Endodermal cell (in vitro differentiated cells): ENCODE measurements at regions not wholly inside any gene's neighbourhood (a gene's known extent, or its start where the extent isn't known, plus 50 kb on each side); places are given as distances from the start of the nearest gene placed in this dataset.

ENCODE experiments used
- DNase-seq: peaks from one replicate; pipeline ENCODE4 v3.0.0-alpha.2; 2017
- H3K27ac ChIP-seq: 2 replicates; pipeline ENCODE4 v1.5.1; 2013; ENCODE audit warnings: mild to moderate bottlenecking, low read depth, low read length, moderate library complexity
- H3K27me3 ChIP-seq: 2 replicates; pipeline ENCODE4 v1.6.1; 2013; ENCODE audit warnings: mild to moderate bottlenecking, low read length, moderate library complexity; ENCODE audit not compliant: insufficient read depth, control insufficient read depth, poor library complexity, severe bottlenecking
- H3K36me3 ChIP-seq: 2 replicates; pipeline ENCODE4 v1.7.0; 2013; ENCODE audit warnings: mild to moderate bottlenecking, low read length, moderate library complexity; ENCODE audit not compliant: control insufficient read depth, insufficient read depth
- H3K4me1 ChIP-seq: one replicate; pipeline ENCODE4 v1.7.0; 2013; ENCODE audit warnings: low read length; ENCODE audit not compliant: control insufficient read depth, insufficient read depth
- H3K4me3 ChIP-seq: 2 replicates; pipeline ENCODE4 v1.5.1; 2013; ENCODE audit warnings: mild to moderate bottlenecking, low read length, moderate library complexity
- H3K9ac ChIP-seq: 2 replicates; pipeline ENCODE4 v1.6.1; 2013; ENCODE audit warnings: mild to moderate bottlenecking, low read length, moderate library complexity; ENCODE audit not compliant: poor library complexity, severe bottlenecking; ENCODE audit errors: extremely low read depth
- H3K9me3 ChIP-seq: 2 replicates; pipeline ENCODE4 v1.6.1; 2013; ENCODE audit warnings: mild to moderate bottlenecking, low read length, moderate library complexity; ENCODE audit not compliant: control insufficient read depth
- H3K27ac Mint-ChIP-seq: 2 replicates; pipeline ENCODE4 v1.8.0; 2020; ENCODE audit warnings: mixed read lengths
- H3K27me3 Mint-ChIP-seq: 2 replicates; pipeline ENCODE4 v1.8.0; 2021; ENCODE audit warnings: mild to moderate bottlenecking, mixed read lengths; ENCODE audit not compliant: insufficient read depth
- H3K36me3 Mint-ChIP-seq: 2 replicates; pipeline ENCODE4 v1.8.0; 2020; ENCODE audit warnings: low read depth, mixed read lengths
- H3K4me1 Mint-ChIP-seq: 2 replicates; pipeline ENCODE4 v1.8.0; 2020; ENCODE audit warnings: mixed read lengths
- H3K4me3 Mint-ChIP-seq: 2 replicates; pipeline ENCODE4 v1.8.0; 2020; ENCODE audit warnings: mild to moderate bottlenecking, moderate library complexity, mixed read lengths
- H3K9me3 Mint-ChIP-seq: 2 replicates; pipeline ENCODE4 v1.8.0; 2020; ENCODE audit warnings: mild to moderate bottlenecking, mixed read lengths
- CTCF ChIP-seq: fragments of 200-600 bp; sonication (generic); conservative IDR thresholded peaks from 2 replicates; pipeline ENCODE4 v1.5.0; 2021; ENCODE audit warnings: antibody characterized with exemption, mild to moderate bottlenecking
- WGBS, 2 experiments: methylation state at CpG; one replicate each; pipeline versions ENCODE4 v1.1.5 to v1.1.7; 2013; ENCODE audit warnings: missing lambda C conversion rate in 2 of 2, mixed read lengths in 1 of 2; ENCODE audit not compliant: insufficient coverage in 1 of 2, insufficient read length in 1 of 2; 5-methylcytosine and 5-hydroxymethylcytosine counted together

- no peaks in the 10 kb centered on the region for H3K4me1 Mint-ChIP-seq
- Histone ChIP-seq H3K27me3 (no peaks in the 10 kb centered on the region), H3K27ac (no peak overlapping the region), H3K4me3 (no peak overlapping the region), H3K9me3 (no peaks in the 10 kb centered on the region), H3K4me1 (peaks cover 5% of the 10 kb centered on the region), H3K36me3 (no peaks in the 10 kb centered on the region), H3K9ac (no peak overlapping the region)
- H3K36me3 Mint-ChIP-seq: no peaks in the 10 kb centered on the region
- H3K4me3 Mint-ChIP-seq: no peak overlapping the region
- no peak overlapping the region for H3K27ac Mint-ChIP-seq
- no peak for DNase-seq
- 64 to 68% methylated on average over 3 of the region's 3 CpGs for WGBS, 2 experiments
- H3K9me3 Mint-ChIP-seq: no peaks in the 10 kb centered on the region
- peaks cover 3% of the 10 kb centered on the region for H3K27me3 Mint-ChIP-seq
- no peak for TF ChIP-seq CTCF
Measured at GRCh38 chr6:164756142-164756541, 553.3 kb downstream of the C6orf118 start.

GRCh38 chr6:164753517-164753916, 555.9 kb downstream of the C6orf118 start:
- Mint-ChIP-seq H3K36me3 (no peaks in the 10 kb centered on the region), H3K9me3 (no peaks in the 10 kb centered on the region), H3K27ac (no peak overlapping the region), H3K27me3 (peaks cover 15% of the 10 kb centered on the region), H3K4me1 (peaks cover 9% of the 10 kb centered on the region), H3K4me3 (no peak overlapping the region)
- no peak for TF ChIP-seq CTCF
- DNase-seq: no peak
- no peak overlapping the region for H3K9ac ChIP-seq
- no peaks in the 10 kb centered on the region for H3K36me3 ChIP-seq
- peaks cover 5% of the 10 kb centered on the region for H3K4me1 ChIP-seq
- H3K4me3 ChIP-seq: no peak overlapping the region
- H3K27me3 ChIP-seq: peaks cover 14% of the 10 kb centered on the region
- H3K27ac ChIP-seq: no peak overlapping the region
- H3K9me3 ChIP-seq: no peaks in the 10 kb centered on the region

- H3K27ac ChIP-seq: no peak overlapping the region
- peaks cover 26% of the 10 kb centered on the region for H3K27me3 Mint-ChIP-seq
- DNase-seq: no peak
- no peaks in the 10 kb centered on the region for H3K36me3 ChIP-seq
- no peaks in the 10 kb centered on the region for H3K9me3 Mint-ChIP-seq
- no peak overlapping the region for H3K27ac Mint-ChIP-seq
- H3K4me1 ChIP-seq: peaks cover 3% of the 10 kb centered on the region
- peaks cover 25% of the 10 kb centered on the region for H3K27me3 ChIP-seq
- H3K9me3 ChIP-seq: peaks cover 10% of the 10 kb centered on the region
- no peaks in the 10 kb centered on the region for H3K36me3 Mint-ChIP-seq
- WGBS, 2 experiments: 80 to 91% methylated on average over 2 to 5 of the region's 5 CpGs
- H3K4me3 Mint-ChIP-seq: no peak overlapping the region
- no peak overlapping the region for H3K9ac ChIP-seq
- no peak for TF ChIP-seq CTCF
- peaks cover 15% of the 10 kb centered on the region for H3K4me1 Mint-ChIP-seq
- H3K4me3 ChIP-seq: no peak overlapping the region
Measured at GRCh38 chr6:164751395-164751794, 558.0 kb downstream of the C6orf118 start.
